HG03039 (cell line): ENCODE measurements at regions not wholly inside any gene's neighbourhood (a gene's known extent, or its start where the extent isn't known, plus 50 kb on each side); places are given as distances from the start of the nearest gene placed in this dataset.

Experiments
- ATAC-seq: cut with Tn5 transposase; IDR thresholded peaks from one replicate; pipeline ENCODE4 v1.9.1; 2021; ENCODE audit warnings: mild to moderate bottlenecking, moderate library complexity; ENCODE audit not compliant: unreplicated experiment

GRCh38 chr4:147303873-147304229, 177.0 kb upstream of the EDNRA start:
- no peak for ATAC-seq

GRCh38 chr4:147307896-147308674, 172.8 kb upstream of the EDNRA start:
- ATAC-seq, result no peak

- ATAC-seq, result no peak
These were observed 171.5 kb upstream of the EDNRA start for GRCh38 chr4:147309434-147309833.

GRCh38 chr4:147310312-147310711, 170.6 kb upstream of the EDNRA start:
- ATAC-seq, result no peak

- ATAC-seq, result no peak
These were observed 168.9 kb upstream of the EDNRA start for GRCh38 chr4:147311956-147312355.

- ATAC-seq, result no peak
These were observed 168.4 kb upstream of the EDNRA start for GRCh38 chr4:147312376-147313046.

GRCh38 chr4:147313108-147313507, 167.8 kb upstream of the EDNRA start:
- ATAC-seq, result no peak

GRCh38 chr4:147318586-147318985, 162.3 kb upstream of the EDNRA start:
- ATAC-seq, result no peak

- no peak for ATAC-seq
These were observed 155.3 kb upstream of the EDNRA start for GRCh38 chr4:147325571-147325981.

- no peak for ATAC-seq
These were observed 154.3 kb upstream of the EDNRA start for GRCh38 chr4:147326591-147326990.

- no peak for ATAC-seq
These were observed 153.6 kb upstream of the EDNRA start for GRCh38 chr4:147327322-147327721.

GRCh38 chr4:147328189-147328588, 152.7 kb upstream of the EDNRA start:
- ATAC-seq, result no peak

GRCh38 chr4:147328756-147329446, 152.0 kb upstream of the EDNRA start:
- ATAC-seq, result no peak

GRCh38 chr4:147332091-147332490, 148.8 kb upstream of the EDNRA start:
- no peak for ATAC-seq

GRCh38 chr4:147334478-147334877, 146.4 kb upstream of the EDNRA start:
- ATAC-seq, result no peak

- no peak for ATAC-seq
These were observed 145.7 kb upstream of the EDNRA start for GRCh38 chr4:147335183-147335582.

GRCh38 chr4:147336252-147336651, 144.6 kb upstream of the EDNRA start:
- ATAC-seq, result no peak

- no peak for ATAC-seq
These were observed 141.8 kb upstream of the EDNRA start for GRCh38 chr4:147339100-147339499.

- ATAC-seq, result no peak
These were observed 140.8 kb upstream of the EDNRA start for GRCh38 chr4:147340111-147340510.

GRCh38 chr4:147340591-147341120, 140.2 kb upstream of the EDNRA start:
- no peak for ATAC-seq

- ATAC-seq, result no peak
These were observed 137.2 kb upstream of the EDNRA start for GRCh38 chr4:147343692-147344091.

GRCh38 chr4:147345662-147346061, 135.2 kb upstream of the EDNRA start:
- ATAC-seq, result no peak
